Adipocyte (in vitro differentiated cells): ENCODE measurements at regions not wholly inside any gene's neighbourhood (a gene's known extent, or its start where the extent isn't known, plus 50 kb on each side); places are given as distances from the start of the nearest gene placed in this dataset.

ENCODE experiments used
- DNase-seq: peaks from one replicate; pipeline ENCODE4 v3.0.0-alpha.2; 2015; ENCODE audit warnings: low read depth
- H3K27me3 ChIP-seq: replicated peaks from 2 replicates; pipeline ENCODE4 v1.7.0; 2013; ENCODE audit warnings: mild to moderate bottlenecking, low read length, moderate library complexity; ENCODE audit not compliant: control insufficient read depth, insufficient read depth
- H3K36me3 ChIP-seq: 2 replicates; pipeline ENCODE4 v1.7.0; 2013; ENCODE audit warnings: low read length, mild to moderate bottlenecking, moderate library complexity; ENCODE audit not compliant: control insufficient read depth, insufficient read depth, severe bottlenecking
- H3K4me1 ChIP-seq: 2 replicates; pipeline ENCODE4 v1.7.0; 2013; ENCODE audit warnings: mild to moderate bottlenecking, low read length, moderate library complexity; ENCODE audit not compliant: control insufficient read depth, insufficient read depth
- H3K4me3 ChIP-seq: 2 replicates; pipeline ENCODE4 v1.7.0; 2013; ENCODE audit warnings: mild to moderate bottlenecking, low read length, moderate library complexity
- H3K9ac ChIP-seq: 2 replicates; pipeline ENCODE4 v1.7.0; 2013; ENCODE audit warnings: mild to moderate bottlenecking, low read length, moderate library complexity
- H3K9me3 ChIP-seq: 2 replicates; pipeline ENCODE4 v1.7.0; 2013; ENCODE audit warnings: mild to moderate bottlenecking, low read length, moderate library complexity; ENCODE audit not compliant: control insufficient read depth

DNA sequence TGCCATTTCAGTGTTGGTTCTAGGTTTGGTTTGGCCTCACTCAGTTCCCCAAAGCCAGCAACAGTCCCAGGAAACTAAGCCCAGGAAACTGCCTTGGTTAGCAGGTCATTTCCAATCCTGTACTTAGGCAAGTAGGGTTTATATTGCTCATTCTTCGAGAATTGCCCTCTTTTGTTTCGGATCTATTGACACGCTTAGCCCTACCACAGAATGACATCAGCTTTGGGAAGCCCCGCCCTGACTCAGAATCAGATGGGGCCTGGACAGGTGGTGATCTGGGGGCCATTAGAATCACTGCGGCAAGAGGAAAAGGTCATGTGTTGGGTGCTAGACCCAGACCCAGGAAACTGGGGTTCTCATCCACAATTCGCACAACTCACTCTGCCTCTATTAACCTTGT is 578.2 kb downstream of the QKI start:
- no peaks in the 10 kb centered on the region for H3K4me1 ChIP-seq
- no peak overlapping the region for H3K4me3 ChIP-seq
- DNase-seq: no peak
- H3K9me3 ChIP-seq: no peaks in the 10 kb centered on the region
- no peaks in the 10 kb centered on the region for H3K27me3 ChIP-seq
- no peaks in the 10 kb centered on the region for H3K36me3 ChIP-seq
- no peak overlapping the region for H3K9ac ChIP-seq

DNA sequence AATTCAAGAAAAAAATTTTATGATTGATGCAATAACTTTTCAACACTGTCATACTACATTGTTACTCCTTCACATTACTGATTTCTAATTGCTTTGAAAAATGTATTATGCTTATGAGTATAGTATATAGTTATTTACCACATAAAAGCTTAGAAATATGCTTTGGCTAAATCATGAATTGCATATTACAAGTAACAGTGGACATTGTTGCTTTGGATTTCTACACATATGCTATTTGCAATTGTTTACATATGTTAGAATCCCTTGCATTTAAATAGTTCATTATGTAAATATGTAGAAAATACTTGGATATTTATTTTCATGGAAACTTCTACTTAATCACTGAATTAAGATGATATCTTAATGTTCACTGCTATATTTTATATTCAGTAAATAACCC is 577.5 kb downstream of the QKI start:
- Histone ChIP-seq H3K4me3 (no peak overlapping the region), H3K36me3 (no peaks in the 10 kb centered on the region), H3K27me3 (no peaks in the 10 kb centered on the region), H3K9ac (no peak overlapping the region), H3K9me3 (no peaks in the 10 kb centered on the region), H3K4me1 (no peaks in the 10 kb centered on the region)
- DNase-seq: no peak

DNA sequence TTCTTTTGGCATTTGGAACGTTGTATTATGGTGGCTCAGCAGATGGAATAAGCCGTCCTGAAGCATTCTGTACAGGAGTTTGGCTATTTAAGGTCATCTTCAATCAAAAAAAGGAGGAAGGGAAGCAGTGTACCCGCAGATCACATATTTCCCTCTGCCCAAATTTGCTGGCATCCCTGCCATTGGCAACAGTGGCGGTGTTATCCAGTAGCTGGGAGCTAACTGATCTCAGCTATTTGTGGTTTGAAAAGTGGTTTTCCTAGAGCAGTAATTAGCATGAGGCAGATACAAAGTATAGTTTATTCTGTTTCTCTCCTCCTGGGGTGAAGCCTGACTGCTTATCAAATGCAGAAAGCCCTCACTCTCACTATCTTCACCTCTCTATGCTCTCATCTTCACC is 576.8 kb downstream of the QKI start:
- Histone ChIP-seq H3K27me3 (no peaks in the 10 kb centered on the region), H3K4me3 (no peak overlapping the region), H3K9me3 (no peaks in the 10 kb centered on the region), H3K9ac (no peak overlapping the region), H3K4me1 (no peaks in the 10 kb centered on the region), H3K36me3 (no peaks in the 10 kb centered on the region)
- no peak for DNase-seq

DNA sequence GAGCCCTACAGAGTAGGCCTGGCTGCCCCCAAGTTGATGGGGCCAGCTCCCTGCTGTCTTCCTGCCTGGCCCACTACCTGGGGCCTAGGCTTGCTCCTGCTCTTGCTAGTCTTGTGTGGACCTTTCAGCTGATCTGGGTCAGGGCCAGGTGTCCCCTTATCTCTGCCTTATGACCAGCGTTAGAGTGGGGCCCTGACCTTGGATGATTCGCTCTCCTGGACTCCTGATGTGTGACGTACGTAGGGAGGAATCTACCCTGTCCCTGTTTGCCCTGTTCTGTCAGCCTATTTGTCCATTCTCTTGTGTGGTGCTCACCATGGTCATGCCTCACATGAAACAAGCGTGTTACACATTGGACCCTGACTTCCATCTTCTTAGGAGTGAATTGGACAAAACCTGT is 571.8 kb downstream of the QKI start:
- Histone ChIP-seq H3K9me3 (no peaks in the 10 kb centered on the region), H3K4me3 (no peak overlapping the region), H3K4me1 (no peaks in the 10 kb centered on the region), H3K27me3 (no peaks in the 10 kb centered on the region), H3K9ac (no peak overlapping the region), H3K36me3 (no peaks in the 10 kb centered on the region)
- no peak for DNase-seq

DNA sequence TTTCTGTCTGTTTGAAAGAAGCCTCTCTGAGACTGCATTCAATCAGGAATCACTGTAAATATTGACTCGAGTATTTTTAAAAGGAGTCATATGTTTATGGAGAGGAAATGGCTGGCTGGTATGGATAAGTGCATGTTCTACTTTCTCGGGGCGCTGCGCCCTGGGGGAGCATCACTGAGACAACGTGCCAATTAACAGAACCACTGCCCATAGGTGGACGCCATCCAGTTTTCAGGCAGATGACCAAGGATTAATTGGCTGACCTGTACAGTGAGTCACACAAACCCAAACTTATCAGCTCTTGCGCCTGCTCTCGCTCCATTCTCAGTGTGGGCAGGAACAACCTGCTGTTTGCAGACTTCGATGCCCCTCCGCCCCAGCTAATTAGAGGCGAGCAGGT is 571.2 kb downstream of the QKI start:
- Histone ChIP-seq H3K9me3 (no peaks in the 10 kb centered on the region), H3K9ac (no peak overlapping the region), H3K4me1 (no peaks in the 10 kb centered on the region), H3K27me3 (no peaks in the 10 kb centered on the region), H3K4me3 (no peak overlapping the region), H3K36me3 (no peaks in the 10 kb centered on the region)
- DNase-seq: no peak

DNA sequence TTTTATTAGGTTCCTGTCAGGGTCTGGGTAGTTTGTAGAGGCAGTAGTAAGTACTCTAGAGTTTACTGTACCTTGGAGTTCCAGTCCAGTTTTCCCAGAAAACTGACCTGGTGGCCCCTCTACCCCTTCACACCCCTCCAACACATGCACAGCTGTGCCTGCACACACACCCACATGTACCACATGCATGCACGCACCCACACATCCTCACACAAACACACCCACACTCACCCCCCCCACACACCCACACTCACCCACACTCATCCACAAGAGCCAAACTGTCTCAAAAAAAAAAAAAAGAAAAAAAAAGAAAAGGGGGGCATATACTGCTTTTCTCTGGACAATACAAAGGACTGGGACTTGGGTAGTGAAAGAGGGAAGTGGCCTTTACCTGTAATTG is 570.5 kb downstream of the QKI start:
- Histone ChIP-seq H3K4me1 (no peaks in the 10 kb centered on the region), H3K9me3 (no peaks in the 10 kb centered on the region), H3K27me3 (no peaks in the 10 kb centered on the region), H3K9ac (no peak overlapping the region), H3K4me3 (no peak overlapping the region), H3K36me3 (no peaks in the 10 kb centered on the region)
- DNase-seq: no peak

DNA sequence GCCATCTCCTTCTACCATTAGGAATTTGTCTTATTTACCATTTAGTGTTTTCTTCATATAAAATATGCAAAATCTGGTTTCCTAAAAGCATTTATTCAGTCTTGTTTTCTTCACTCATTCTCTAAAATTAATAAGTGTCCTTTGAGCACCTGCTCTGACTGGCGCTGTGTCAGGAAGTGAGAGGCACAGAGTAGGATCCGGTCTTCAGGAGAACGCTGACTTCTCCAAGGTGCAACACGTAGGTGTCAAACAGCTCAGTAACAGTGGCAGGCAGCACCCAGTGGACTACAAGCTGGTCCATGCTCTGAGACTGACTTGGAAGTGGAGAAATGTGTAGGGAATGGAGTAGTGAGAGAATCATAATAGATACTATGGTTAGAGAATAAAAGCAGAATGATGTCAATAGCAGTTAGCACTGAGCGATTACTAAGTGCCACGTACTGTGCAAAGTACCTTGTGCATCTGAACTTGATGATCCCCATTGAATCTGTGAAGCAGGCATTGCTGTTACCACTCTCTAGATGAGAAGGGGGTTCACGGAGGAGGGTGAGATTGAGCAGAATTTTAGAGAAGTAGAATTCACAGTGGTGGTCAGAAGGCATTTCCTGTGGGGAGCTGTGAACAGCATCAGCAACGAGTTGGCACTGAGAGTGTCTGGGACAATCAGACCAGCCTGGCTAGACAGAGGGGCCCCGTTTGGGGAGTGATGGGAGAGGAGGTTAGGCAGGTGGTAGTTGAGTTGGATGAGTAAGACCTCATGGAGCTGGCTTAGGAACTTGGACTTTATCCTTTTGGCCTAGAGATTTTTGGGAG is 569.8 kb downstream of the QKI start:
- H3K36me3 ChIP-seq: no peaks in the 10 kb centered on the region
- no peaks in the 10 kb centered on the region for H3K4me1 ChIP-seq
- H3K9me3 ChIP-seq: no peaks in the 10 kb centered on the region
- no peak overlapping the region for H3K9ac ChIP-seq
- no peaks in the 10 kb centered on the region for H3K27me3 ChIP-seq
- no peak for DNase-seq
- no peak overlapping the region for H3K4me3 ChIP-seq

DNA sequence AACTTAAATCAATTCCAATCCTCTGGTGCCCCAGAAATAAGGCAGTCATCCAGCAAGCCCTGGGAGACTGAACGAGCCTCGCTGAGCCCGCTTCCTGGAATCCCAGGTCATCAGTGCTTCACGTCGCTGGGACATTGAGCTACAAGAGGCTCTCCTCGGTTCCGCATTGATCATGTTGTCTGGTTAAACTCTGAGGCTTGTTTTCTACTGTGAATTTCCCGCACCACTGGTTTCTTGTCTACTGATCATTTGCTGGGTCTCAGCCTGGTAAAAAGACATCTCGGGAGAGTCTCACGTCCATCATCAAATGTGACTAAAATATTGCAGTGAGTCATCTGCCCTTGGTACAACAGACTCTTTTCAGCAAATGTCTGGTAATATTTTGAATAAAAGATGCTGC is 569.2 kb downstream of the QKI start:
- no peaks in the 10 kb centered on the region for H3K4me1 ChIP-seq
- peaks cover 3% of the 10 kb centered on the region for H3K9me3 ChIP-seq
- H3K4me3 ChIP-seq: no peak overlapping the region
- no peaks in the 10 kb centered on the region for H3K27me3 ChIP-seq
- no peak for DNase-seq
- no peaks in the 10 kb centered on the region for H3K36me3 ChIP-seq
- no peak overlapping the region for H3K9ac ChIP-seq

DNA sequence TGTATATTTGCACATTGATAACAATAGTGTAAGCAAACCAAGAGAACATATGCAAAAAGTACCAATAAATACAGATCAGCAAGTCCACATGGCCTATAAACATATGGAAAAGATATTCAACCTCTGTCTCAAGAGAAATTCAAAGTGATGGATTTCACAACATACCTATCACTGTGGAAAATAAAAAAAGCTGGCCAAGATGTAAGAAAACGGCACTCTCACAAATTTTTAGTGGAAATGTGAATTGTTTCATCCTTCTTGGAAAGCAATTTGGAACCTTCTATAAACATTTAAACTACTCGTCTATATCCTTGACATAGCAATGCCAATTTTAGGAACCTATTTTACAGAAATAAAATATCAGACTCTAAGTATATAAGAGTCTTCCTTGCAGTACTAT is 559.8 kb downstream of the QKI start:
- peaks cover 3% of the 10 kb centered on the region for H3K9me3 ChIP-seq
- no peak for DNase-seq
- no peak overlapping the region for H3K4me3 ChIP-seq
- H3K4me1 ChIP-seq: no peaks in the 10 kb centered on the region
- H3K27me3 ChIP-seq: no peaks in the 10 kb centered on the region
- H3K9ac ChIP-seq: no peak overlapping the region
- H3K36me3 ChIP-seq: no peaks in the 10 kb centered on the region

DNA sequence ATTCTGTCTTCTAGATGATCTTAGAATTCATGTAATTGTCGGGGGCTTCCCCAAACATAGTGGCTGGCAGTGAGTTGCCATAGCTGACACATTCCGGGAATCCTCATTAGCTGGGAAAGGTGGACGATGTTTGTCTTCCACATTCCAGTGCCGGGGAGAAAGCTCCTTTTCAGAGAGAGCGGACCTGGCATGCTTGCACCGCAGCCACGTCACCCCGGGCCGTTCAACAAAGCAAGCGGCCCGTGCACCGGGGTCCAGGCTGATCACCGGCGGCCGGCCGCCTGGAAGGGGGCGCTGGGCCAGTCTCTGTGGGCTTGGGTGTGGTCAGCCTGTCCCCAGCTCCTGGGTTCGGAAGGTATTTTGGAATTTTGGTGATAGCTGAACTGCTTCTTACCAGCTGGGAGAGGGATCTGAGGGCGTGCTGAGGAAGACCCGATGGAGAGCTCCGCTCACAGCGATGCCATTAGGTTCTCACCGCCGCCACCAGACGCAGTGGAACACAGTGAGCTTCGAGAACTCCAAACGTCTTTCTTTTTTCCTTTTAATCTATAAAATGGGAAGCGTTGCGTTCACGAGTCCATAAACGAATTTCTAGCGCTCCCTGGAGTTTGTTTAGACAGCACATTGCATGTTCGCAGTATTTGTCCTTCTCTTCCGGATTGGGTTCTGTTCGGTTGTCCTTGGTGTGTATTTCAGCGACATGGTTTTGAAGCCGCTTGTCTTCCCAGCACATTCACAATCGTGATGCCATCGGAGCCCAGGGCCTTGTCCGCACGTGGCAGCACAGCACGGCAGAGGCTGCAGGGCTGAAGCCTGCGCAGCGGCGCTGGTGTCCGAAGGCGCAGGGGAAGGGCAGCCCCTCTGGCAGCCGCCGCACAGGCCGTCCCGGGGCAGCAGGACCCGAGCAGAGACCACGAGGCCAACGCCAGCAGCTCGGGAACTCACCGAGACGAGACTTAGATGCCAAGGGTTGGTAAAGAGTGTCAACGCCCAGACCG is 557.6 kb downstream of the QKI start:
- H3K9ac ChIP-seq: no peak overlapping the region
- DNase-seq: no peak
- H3K36me3 ChIP-seq: no peaks in the 10 kb centered on the region
- H3K9me3 ChIP-seq: no peaks in the 10 kb centered on the region
- H3K27me3 ChIP-seq: no peaks in the 10 kb centered on the region
- no peak overlapping the region for H3K4me3 ChIP-seq
- no peaks in the 10 kb centered on the region for H3K4me1 ChIP-seq

DNA sequence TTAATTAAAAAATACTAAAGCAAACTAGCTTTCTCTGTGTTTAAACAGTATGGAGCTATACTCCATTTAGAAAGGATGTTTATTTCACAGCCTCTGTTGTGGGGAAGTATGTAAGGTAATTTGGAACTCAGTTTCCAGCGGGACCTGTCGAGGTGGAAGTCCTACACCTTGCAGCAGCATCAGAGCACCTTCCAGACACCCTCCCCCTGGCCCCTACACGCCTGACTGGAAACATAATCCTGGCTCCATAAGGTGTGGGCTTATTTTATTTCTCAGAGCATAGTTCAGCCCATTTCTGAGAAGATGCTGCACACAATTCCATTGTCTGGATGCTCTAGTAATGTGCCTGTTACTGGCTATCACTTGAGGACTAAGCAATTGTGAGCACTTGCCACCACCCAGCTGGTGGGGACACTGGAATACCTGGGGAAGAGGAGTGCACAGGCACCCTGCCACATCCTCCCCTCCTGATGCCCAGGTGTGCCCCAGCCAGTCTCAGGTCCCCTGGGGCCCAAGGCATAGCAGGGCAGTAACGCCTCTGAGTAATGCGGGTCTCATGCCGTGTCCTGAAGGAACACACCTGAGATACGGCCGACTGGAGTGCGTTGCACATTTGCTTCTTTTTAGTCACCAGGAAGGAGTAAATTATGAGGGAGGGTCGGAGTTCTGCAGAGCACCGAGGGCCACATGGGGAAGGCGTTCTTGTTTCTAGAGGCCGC is 556.5 kb downstream of the QKI start:
- Histone ChIP-seq H3K36me3 (no peaks in the 10 kb centered on the region), H3K9ac (no peak overlapping the region), H3K4me1 (peaks cover 4% of the 10 kb centered on the region), H3K4me3 (no peak overlapping the region), H3K9me3 (no peaks in the 10 kb centered on the region), H3K27me3 (no peaks in the 10 kb centered on the region)
- DNase-seq: no peak
